Hematopoietic multipotent progenitor cell (in vitro differentiated cells): ENCODE measurements at regions not wholly inside any gene's neighbourhood (a gene's known extent, or its start where the extent isn't known, plus 50 kb on each side); places are given as distances from the start of the nearest gene placed in this dataset.

ENCODE experiments used
- DNase-seq, 3 donors: peaks; one replicate each; pipeline ENCODE4 v3.0.0-alpha.2; 2011 to 2015; ENCODE audit warnings: low read depth in 2 of 3, low spot score in 2 of 3

DNA sequence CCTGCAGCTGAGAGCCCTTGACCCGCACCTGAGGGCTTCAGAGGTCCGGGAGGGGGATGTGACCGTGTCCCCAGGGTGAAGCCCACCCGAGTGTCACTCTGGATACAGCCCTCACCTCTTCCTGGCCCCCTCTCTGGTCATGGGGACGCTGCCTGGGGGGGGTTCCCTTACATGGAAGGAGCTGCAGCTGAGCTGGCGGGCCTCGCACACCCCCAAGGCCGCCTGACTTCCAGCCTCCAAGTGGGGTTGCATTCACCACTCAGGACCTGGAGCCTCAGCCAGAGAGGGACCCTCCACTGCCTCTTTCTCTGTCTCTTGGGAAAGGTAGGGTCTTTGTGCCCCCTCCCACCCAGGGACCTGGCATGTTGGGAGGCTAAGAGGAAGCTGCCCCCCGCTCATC is 284.6 kb downstream of the SEC14L1 start:
- no peak for DNase-seq

DNA sequence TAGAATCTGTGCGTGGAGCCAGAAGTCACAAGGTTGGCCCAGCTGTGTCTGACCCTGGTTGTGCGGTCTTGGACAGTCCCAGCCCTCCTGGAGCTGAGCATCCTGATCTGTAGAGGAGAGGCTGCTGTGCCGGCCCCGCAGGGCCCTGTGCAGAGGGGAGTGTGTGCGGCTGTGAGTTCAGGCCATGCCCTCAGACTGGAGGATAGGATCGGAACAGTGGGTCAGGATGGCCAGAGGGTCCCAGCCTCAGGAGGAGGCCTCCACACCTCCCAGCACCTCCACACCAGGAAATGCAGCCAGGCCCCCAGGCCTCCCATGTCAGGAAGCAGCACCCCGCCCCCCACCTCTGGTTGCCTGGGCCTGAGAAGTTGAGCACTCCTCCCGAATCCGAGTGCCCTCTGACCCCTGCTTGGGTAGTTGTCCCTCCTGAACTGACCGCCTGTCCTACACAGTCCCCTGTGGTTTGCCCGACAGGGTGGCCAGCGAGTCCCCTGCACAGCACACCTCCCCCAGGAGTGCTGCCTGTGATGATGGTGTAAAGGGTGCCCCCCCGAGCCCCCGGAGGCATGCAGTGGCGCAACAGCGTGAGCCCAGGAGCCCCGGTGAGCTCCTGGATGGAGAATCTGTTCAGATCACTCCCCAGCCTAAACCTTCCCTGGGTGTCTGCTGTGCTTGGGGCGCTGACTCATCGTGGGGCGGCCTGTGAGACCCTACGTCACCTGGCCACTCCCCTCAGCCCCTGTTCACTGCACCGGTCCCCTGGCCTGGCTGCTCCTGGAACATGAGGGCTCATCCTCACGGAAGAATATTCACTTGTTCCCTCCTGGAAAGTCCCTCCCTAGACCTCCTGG is 285.2 kb downstream of the SEC14L1 start:
- peak in 2 of 3 donors; percentile 62 to 68 for DNase-seq

DNA sequence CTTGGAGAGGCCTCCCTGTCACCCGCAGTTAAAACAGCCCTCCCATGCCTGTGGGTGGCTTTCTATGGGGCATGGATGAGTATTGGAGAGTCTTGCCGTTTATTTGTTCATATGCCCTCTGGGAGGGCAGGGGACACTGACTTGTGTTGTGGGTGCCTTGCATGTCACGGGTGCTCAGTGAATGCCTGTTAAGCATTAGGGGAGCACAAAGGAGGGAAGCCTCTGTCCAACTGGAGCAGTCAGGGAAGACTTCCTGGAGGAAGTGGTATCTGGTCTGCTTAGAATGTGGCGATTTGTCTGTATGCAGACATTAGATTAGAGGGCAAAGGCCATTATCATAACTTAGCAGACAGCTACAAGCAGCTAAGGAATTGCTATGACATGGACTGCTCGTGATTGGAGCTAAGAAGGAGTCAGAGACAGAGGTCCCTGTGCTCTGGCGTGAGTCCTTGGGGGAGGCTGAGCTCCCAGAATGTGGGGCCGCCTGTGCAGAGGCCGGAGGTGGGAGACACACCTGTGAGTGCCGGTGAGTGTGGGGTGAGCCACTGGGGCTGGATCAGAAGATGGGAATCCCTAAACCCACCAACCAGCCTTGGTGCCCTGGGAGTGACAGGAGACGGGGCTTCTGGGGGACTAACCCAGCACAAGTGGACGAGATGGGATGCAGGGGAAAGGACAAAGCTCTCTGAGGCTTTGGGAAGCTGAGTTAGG is 286.1 kb downstream of the SEC14L1 start:
- no peak for DNase-seq

DNA sequence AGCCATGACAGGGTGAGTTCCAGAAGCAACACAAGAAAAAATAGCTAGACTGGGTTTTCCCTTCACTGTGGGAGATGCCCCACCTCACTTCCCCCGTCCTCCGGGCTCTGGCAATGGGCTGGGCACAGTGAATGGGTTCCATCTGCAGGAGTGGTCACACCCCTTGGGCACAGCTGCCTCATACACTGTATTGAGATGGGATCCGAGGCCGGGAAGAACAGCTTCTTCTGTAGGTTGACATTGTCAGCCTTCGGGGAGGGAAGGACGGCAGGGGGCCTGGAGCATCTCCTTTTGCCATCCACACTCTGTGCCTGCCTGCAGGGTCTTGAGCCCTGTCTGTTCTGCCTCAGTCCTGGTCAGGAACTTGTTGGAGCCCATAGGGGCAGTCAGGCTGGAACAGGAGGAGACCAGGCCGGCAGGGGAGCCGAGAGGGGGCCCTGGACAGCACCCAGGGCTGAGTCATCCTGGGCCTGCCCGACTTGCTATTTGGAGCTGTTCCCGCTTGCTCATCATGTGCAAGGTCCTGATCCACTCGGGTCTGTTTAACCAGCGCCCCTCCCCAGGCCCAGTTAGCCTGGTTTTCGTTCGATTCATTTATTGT is 286.7 kb downstream of the SEC14L1 start:
- no peak for DNase-seq

DNA sequence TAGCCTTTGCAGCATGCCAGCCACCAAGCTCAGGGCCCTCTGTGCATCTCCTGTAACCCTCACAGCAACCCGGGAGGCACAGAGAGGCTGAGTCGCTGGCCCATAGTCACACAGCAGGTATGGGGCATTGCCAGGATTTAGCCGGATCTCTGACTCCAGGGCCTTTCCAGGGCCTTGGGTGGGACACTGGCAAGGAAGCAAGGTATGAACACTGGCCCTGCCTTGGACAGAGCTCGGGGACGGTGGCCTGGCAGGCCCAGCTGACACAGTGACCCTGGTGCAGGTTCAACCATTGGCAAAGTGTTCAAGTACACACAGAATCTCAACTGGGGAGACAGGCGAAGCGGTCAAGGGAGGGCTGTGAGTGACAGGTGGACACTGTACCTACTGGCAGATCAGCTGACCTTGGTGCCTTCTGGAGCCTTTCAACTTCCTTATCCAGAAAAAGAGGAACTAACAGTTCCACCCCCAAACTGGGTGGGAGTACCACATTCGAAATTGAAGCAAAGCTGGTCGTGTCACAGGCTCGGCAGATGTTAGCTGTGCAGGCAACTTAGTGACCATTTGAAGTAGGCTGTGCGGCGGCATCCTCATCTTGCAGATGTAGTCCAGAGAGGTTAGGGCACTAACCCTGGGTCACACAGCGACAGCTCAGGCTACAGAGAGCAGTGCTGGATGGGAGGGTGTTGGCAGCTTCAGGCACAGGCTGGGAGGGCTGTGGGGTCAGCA is 287.4 kb downstream of the SEC14L1 start:
- DNase-seq, result peak in 2 of 3 donors; percentile 73 to 94

DNA sequence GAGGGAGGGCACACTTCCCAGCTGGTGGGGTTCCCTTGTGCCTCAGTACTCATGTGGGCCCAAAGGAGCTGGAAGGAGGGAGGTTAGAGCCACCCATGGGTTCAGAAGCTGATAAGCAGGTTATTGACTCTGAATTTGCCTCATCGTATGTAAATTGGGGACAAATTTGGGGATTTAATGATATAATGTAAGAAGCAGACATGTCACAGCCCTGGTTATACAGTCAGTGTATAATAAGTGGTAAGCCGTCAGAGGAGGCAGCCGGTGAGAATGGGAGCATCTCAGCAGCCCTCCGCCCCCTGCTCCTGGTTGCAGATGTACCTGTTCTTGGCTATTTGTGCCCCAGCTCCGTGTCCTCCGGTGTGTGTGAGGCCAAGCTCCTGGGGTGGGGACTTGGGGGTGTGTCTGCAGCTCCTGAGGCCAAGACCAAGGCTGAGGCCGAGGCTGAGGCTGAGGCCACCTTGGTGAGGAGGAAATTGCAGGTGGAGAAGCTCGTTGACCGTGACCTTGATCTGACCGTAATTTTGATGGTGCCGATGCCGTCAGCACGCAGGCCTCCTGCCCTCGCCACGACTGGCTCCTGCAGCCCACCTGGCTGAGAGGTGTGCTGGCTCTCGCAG is 288.1 kb downstream of the SEC14L1 start:
- DNase-seq, result no peak

DNA sequence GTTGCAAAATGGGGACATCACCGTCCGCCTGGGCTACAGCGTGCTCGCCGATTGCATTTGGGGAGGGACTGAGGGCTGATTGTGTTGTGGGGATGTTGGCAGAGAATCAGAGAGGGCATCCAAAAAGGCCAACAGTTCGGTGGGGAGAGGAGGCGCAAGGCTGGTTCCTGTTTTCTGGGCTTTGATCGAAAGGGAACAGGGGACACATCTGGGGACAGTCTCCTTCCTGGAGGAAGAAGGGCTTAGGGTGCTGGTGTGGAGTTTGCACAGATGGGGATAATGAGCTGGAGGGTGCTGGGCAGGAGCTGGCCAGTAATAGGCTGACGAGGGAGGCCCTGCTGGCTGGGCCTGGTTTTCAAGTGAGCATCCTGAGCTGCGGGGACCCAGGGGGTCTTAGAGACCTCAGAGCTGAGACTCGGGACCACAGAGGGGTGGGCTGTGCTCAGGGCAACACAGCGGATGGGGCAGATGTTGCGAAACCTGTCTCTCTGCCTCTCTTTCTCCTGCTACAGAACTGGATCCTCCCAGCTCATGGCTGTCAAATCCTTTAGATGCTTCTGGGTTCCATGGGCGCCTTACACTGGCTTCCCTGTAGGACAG is 288.7 kb downstream of the SEC14L1 start:
- DNase-seq, result no peak

DNA sequence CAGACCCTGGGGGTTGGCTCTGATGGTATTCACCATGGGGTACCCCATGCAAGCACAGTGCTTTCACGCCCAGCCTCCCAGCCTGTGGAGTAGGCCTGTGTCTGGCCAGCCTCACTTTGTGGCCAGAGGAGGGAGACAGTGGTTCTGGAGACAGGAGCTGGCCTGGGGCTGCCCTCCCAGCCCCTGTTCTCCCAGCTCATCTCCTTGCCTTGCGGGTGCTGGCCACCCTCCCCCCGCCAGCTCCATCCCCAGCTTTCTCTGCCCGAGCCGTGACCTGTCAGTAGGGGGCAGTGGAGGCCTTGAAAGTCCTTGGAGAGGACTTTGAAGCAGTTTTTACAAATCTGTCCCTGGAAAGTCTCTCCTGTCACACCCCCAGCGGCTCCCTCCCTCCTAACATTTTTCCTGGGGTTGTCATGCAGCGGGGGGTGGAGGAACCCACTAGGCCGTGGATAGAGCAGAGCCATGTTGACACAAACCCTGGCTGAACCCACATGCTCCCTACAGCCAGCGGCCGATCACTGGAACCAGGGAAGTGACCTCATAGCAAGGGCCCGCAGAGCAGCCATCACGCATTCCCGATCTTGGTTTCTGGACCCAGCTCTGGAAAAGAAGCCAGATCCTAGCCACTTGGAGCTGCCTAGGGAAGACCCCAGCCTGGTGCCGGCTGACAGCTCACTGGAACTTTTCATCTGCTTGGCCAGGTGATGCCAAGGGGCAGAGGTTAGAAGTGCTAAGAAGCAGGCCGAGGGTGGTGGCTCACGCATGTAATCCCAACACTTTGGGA is 289.4 kb downstream of the SEC14L1 start:
- DNase-seq, result peak in 1 of 3 donors; percentile 80

DNA sequence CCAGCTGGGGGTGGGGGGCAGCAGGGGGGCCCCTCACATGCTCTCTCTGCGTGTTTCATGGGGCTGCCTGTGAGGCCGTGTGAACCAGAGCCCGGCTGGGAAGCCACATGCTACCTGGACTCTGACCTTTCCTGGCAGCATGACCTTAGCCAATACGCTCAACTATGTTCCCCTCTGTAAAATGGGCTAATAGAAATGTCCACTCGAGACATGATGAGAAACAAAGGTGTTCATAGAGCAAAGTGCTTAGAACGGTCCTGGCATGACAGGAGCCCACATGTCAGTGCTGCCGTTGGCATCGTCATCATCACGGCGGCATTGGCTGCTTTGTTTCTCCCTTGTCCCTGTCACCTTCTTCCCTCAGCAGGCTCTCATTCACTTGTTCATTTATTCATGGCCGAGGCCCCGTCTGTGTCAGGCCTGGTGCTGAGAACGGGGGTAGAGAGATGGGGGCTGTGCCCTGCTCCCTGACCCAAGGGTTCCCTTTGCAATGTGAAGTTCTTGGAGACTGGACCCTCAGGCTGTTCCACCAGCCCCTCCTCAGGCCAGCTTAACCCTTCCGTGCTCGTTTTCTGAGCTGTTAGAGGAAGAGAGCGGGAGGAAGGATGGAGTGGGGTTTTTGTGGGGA is 291.4 kb downstream of the SEC14L1 start:
- no peak for DNase-seq

DNA sequence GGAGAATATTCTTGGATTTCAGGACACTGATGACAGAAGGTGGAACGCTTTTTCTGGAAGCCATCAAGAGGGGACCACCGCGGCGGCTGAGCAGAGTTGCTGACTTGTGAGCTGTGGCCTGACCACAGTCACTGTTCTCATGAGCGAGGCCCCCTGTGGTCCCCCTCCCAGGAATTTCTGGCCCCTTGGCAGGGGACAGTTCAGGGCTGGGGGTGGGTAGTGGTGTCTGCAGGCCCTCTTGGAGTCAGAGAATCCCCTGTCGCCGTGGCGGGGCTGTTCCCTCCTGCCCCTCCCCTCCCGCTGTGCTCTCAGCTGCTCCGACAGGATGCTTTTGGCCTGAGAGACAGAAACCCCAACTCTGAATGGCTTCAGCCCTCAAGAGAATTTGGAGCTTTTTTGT is 292.0 kb downstream of the SEC14L1 start:
- no peak for DNase-seq

DNA sequence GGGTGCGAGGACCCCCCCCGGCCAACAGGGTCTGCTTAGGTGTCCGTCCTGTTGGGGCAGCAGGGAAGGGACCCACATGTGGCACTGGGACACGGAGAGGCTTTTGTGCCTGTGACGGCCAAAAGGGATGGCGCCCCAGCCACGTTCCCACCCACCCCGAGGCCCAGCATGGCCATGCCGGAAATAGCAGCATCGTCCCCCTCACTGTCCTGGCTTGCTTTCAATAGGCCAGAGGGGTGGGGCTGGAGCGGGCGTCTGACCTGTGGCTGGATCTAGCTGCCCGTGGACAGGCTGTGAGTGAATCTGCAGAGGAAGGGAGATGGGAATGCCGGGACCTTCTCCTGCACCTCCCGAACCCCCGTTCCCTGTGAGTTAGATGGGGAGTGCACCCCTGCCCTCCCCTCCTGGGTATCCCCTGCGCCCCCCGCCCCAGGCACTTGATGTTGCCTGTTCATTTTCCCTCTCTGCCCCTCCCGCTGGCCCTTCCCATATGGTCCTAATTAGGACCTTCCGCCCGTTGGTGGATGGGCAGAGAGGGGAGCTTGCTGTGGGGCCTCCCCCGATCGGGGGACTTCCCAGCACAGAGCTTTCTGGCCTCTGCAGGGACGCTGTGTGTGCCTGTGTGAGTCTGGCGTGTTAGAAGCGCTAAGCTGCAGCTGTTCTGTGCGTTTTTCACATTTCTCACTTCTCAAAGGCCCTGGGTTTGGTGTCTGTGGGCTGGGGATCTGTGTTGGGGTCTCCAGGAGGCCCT is 292.8 kb downstream of the SEC14L1 start:
- DNase-seq, result no peak

DNA sequence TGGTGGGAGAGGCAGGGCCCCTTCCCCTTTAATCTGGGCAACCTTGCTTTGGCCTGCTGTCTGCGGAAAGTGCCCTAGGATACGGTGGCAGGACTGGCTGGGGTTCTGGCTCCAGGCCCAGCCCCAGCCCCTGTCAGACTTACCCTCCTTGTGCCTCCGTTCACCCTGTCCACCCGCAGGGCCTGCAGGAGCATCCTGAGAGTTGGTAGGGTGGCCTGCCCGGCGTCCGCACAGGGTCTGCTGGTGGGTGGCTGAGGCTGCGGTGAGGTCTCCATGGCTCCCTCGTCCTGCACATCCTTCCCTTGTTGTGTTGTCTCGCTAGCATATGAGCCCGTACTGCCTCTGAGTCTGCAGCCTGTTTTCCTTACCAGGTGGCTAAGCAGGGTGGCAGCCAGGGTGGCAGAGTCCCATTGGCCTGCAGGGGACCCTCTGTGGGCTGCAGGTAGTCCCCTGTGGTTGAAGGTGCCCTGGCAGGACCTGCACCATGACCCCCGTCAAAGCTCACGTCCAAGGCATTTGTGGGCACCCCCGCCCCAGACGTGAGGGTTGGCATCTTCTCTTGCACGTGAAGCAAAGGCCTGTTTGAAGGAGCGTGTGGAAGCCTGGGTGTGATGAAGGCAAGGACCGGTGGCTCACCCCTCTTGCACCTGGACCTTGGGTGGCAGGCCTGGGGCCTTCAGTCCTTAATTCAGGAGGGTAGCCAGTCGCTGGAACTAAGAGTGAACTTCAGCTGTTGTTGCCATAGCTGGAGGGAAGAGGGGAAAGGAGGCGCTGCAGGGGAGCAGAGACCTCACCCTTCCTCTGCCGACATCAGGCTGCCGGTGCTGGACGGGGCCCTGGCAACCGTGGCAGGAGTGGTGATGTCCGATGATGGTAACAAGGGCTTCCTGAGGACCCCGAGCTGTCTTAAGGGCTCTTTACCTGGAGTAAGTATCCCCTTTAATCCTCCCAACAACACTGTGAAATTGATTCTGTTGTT is 293.7 kb downstream of the SEC14L1 start:
- DNase-seq, result no peak

DNA sequence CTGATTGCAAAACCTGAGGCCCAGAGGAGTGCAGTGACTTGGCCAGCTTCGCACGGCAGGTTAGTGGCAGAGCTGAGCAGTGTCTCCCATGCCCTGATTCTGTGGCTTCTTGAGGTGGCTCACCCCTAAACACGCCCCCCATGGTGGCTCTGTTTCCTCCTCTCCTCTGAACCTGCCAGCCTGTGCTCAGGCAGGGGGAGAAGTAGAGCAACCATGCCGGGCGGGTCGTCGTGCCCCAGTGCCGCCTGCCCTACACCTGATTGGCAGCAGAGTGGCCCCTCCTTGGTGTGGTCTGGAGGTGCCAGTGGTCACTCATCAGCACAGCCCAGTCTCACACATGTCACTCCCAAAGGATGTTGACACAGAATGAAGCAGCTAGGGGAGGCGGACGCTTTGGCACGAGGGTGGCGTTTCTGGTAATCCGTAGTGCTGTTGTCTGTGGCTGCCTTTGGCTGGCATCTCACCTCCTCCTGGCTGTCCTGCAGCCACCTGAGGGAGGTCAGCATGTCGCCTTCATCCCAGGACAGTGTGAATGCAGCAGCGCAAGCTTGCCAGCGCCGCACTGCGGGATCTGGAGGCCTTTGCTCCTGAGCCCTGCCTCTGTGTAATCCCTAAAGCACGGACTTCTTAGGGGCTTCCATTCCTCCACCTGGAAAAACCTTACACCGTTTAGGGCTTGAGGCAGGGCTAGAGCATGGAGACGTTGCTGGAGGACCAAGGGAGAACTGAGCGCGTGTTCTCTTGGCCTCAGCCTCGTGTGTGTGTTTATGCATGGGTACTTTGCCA is 294.7 kb downstream of the SEC14L1 start:
- DNase-seq, result no peak

DNA sequence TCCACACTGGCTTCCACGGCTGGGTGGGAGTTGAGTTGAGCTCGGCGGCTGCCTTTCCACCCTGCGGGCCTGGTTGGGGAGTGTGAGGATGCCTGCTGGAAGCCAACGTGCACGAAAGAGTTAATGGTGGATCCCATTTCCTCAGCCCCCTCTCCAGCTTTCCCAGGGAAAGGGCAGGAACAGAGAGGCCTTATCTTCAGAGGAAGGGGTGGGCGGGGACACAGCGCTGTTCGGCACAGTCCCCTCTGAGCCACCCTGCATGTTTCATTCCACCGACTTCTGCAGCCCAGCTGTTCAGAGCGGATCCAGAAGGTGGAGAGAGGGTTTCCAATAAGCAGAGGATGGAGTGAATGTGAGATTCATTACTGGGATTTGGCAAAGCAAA is 295.3 kb downstream of the SEC14L1 start:
- DNase-seq, result no peak

DNA sequence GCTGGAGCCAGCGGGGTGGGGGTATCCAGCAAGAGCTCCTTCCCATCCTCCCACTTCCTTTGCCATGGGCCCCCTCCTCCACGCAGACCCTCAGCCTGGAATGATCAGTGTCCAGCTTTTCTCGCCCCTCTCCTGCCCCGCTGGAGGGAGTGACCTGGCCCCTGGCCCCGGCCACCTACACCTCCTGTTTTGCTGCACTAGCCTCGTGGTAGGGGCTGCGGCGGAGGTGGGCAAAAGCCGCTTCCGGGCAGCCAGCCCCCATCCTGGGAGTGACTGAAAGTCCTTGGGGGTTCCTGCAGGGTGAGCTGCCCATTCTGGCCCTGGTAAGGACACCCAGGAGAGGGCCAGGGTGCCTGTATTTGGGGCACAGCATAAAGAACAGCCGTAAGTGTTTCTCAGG is 295.7 kb downstream of the SEC14L1 start:
- DNase-seq, result no peak

DNA sequence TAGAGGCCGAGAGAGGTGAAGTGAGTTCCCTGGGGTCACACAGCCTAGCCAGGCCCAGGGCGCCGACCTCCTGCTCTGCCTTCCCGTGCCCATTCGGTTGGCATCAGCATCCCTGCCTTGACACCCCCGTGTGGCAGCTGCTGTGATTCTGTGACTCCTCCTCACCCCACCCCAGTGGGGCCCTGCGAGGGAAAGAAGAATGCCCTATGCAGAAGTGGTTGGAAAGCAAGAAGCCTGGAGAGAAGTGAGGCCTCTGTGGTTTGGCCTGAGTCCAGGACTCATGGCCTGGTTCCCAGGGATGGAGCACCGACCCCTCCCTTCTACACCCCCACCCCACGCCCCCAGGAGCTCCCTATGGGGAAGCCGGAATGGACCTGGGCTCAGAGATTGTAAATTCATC is 296.2 kb downstream of the SEC14L1 start:
- peak in 2 of 3 donors; percentile 85 to 94 for DNase-seq
